H1 (cell line): ENCODE measurements at regions not wholly inside any gene's neighbourhood (a gene's known extent, or its start where the extent isn't known, plus 50 kb on each side); places are given as distances from the start of the nearest gene placed in this dataset.
A peak's percentile ranks its signal among the peaks of the same experiment; 100 is the strongest.

Source experiments
- CTCF ChIA-PET: fragments of 300-600 bp; sonication (Branson Sonifier 250); formaldehyde crosslinking; loops from one replicate; lab custom pipeline; 2021; ENCODE audit not compliant: partially characterized antibody; lab: Charles Lee
- POLR2A ChIA-PET: fragments of 300-600 bp; sonication (Branson Sonifier 250); formaldehyde crosslinking; loops from one replicate; lab custom pipeline; 2021; ENCODE audit warnings: inconsistent platforms; ENCODE audit not compliant: partially characterized antibody; lab: Charles Lee
- DNase-seq, 2 experiments: peaks; one replicate each; pipeline versions ENCODE4 v3.0.0 to v3.0.0-alpha.2; 2010 to 2022; ENCODE audit warnings: low spot score in 2 of 2, low read depth in 1 of 2, mixed read lengths in 1 of 2
- FAIRE-seq: peaks from 2 replicates; lab custom pipeline; 2011; peaks lifted over from hg19 to GRCh38; lab: Jason Lieb, UNC
- H2AFZ ChIP-seq: 2 replicates; pipeline ENCODE4 v1.8.1; 2012; ENCODE audit warnings: low read length, inconsistent platforms
- H2AK5ac ChIP-seq: 2 replicates; pipeline ENCODE4 v1.6.1; 2013; ENCODE audit warnings: low read depth, low read length
- H2BK120ac ChIP-seq: replicated peaks from 2 replicates; pipeline ENCODE3; 2013; ENCODE audit warnings: low read depth, low read length, inconsistent platforms
- H2BK12ac ChIP-seq: 2 replicates; pipeline ENCODE4 v1.6.1; 2013; ENCODE audit warnings: low read depth, low read length
- H2BK15ac ChIP-seq: 2 replicates; pipeline ENCODE4 v1.6.1; 2013; ENCODE audit warnings: low read length
- H2BK20ac ChIP-seq: 2 replicates; pipeline ENCODE4 v1.6.1; 2013; ENCODE audit warnings: low read length
- H2BK5ac ChIP-seq: 2 replicates; pipeline ENCODE4 v1.6.1; 2013; ENCODE audit warnings: low read depth, low read length
- H3K14ac ChIP-seq: 2 replicates; pipeline ENCODE4 v1.6.1; 2013; ENCODE audit warnings: inconsistent platforms; ENCODE audit not compliant: insufficient read length
- H3K18ac ChIP-seq: 2 replicates; pipeline ENCODE4 v1.6.1; 2013; ENCODE audit warnings: low read length; ENCODE audit errors: extremely low read depth
- H3K23ac ChIP-seq: 2 replicates; pipeline ENCODE4 v1.6.1; 2013; ENCODE audit warnings: inconsistent platforms; ENCODE audit not compliant: insufficient read length
- H3K23me2 ChIP-seq: 2 replicates; pipeline ENCODE4 v1.6.1; 2013; ENCODE audit warnings: low read depth, low read length
- H3K27ac ChIP-seq: 2 replicates; pipeline ENCODE4 v1.6.1; 2011; ENCODE audit warnings: low read depth, low read length, inconsistent platforms
- H3K27me3 ChIP-seq, 4 experiments: replicated peaks in 1 of 4; 1 replicate in 1 of 4; 2 replicates in 3 of 4; pipeline versions ENCODE4 v1.6.1 to v1.8.1; 2011 to 2013; ENCODE audit warnings: low read length in 3 of 4, mild to moderate bottlenecking in 3 of 4, inconsistent platforms in 2 of 4, mixed read lengths in 2 of 4, moderate library complexity in 1 of 4; ENCODE audit not compliant: control insufficient read depth in 3 of 4, insufficient read depth in 3 of 4; ENCODE audit errors: extremely low read depth in 1 of 4
- H3K36me3 ChIP-seq, 4 experiments: 2 replicates each; pipeline versions ENCODE4 v1.6.1 to v1.8.1; 2011 to 2013; ENCODE audit warnings: mild to moderate bottlenecking in 4 of 4, low read length in 3 of 4, moderate library complexity in 2 of 4, control low read depth in 1 of 4, inconsistent platforms in 1 of 4; ENCODE audit not compliant: insufficient read depth in 4 of 4, control insufficient read depth in 2 of 4
- H3K4ac ChIP-seq: replicated peaks from 2 replicates; pipeline ENCODE3; 2013; ENCODE audit warnings: low read length, low read depth, mixed read lengths, inconsistent platforms; ENCODE audit not compliant: insufficient read length
- H3K4me1 ChIP-seq, 4 experiments: replicated peaks in 1 of 4; 1 replicate in 1 of 4; 2 replicates in 3 of 4; pipeline versions ENCODE4 v1.6.1 to v1.8.1; 2011 to 2013; ENCODE audit warnings: low read length in 3 of 4, inconsistent platforms in 2 of 4, mixed read lengths in 1 of 4; ENCODE audit not compliant: insufficient read depth in 4 of 4, control insufficient read depth in 3 of 4
- H3K4me2 ChIP-seq, 2 experiments: 2 replicates each; pipeline versions ENCODE4 v1.6.1 to v1.8.1; 2011 to 2013; ENCODE audit warnings: low read depth in 2 of 2, low read length in 2 of 2, control low read depth in 1 of 2, inconsistent platforms in 1 of 2, mild to moderate bottlenecking in 1 of 2; ENCODE audit not compliant: insufficient read depth in 1 of 2
- H3K4me3 ChIP-seq, 4 experiments: fragments of 200-600, 300-600 bp in 1 of 4; sonication (generic), shearing (Covaris generic), sonication (Bioruptor Twin) in 1 of 4; 2 replicates each; pipeline versions ENCODE4 v1.5.1 to v1.8.1; 2011 to 2016; ENCODE audit warnings: low read length in 4 of 4, low read depth in 3 of 4, control low read depth in 2 of 4, inconsistent platforms in 2 of 4, mild to moderate bottlenecking in 2 of 4, mixed read lengths in 1 of 4, moderate library complexity in 1 of 4; ENCODE audit not compliant: insufficient read depth in 2 of 4; ENCODE audit errors: extremely low read depth in 1 of 4
- H3K56ac ChIP-seq: replicated peaks from 2 replicates; pipeline ENCODE3; 2013; ENCODE audit warnings: low read depth, mild to moderate bottlenecking, mixed read lengths, low read length, inconsistent platforms; ENCODE audit not compliant: insufficient read length
- H3K79me1 ChIP-seq: 2 replicates; pipeline ENCODE4 v1.6.1; 2013; ENCODE audit warnings: low read depth, low read length, control low read depth
- H3K79me2 ChIP-seq, 2 experiments: 2 replicates each; pipeline versions ENCODE4 v1.6.1 to v1.8.1; 2012 to 2013; ENCODE audit warnings: low read length in 2 of 2, mild to moderate bottlenecking in 2 of 2, inconsistent platforms in 1 of 2; ENCODE audit not compliant: insufficient read depth in 2 of 2, control insufficient read depth in 1 of 2
- H3K9ac ChIP-seq, 4 experiments: replicated peaks in 1 of 4; 1 replicate in 1 of 4; 2 replicates in 3 of 4; pipeline versions ENCODE4 v1.6.1 to v1.8.1; 2011 to 2013; ENCODE audit warnings: low read depth in 3 of 4, low read length in 3 of 4, control low read depth in 2 of 4, mild to moderate bottlenecking in 2 of 4, moderate library complexity in 2 of 4, inconsistent platforms in 1 of 4; ENCODE audit errors: extremely low read depth in 1 of 4
- H3K9me3 ChIP-seq, 2 experiments: 2 replicates each; pipeline versions ENCODE4 v1.6.1 to v1.8.1; 2012 to 2013; ENCODE audit warnings: mild to moderate bottlenecking in 2 of 2, moderate library complexity in 2 of 2, control low read depth in 1 of 2, inconsistent platforms in 1 of 2, low read depth in 1 of 2, low read length in 1 of 2, mixed read lengths in 1 of 2; ENCODE audit not compliant: insufficient read depth in 2 of 2
- H4K20me1 ChIP-seq, 2 experiments: replicated peaks in 1 of 2; 2 replicates each; pipeline versions ENCODE3 to v1.8.1; 2011 to 2013; ENCODE audit warnings: inconsistent platforms in 2 of 2, low read length in 2 of 2, mild to moderate bottlenecking in 1 of 2; ENCODE audit not compliant: insufficient read depth in 2 of 2, control insufficient read depth in 1 of 2
- H4K5ac ChIP-seq: 2 replicates; pipeline ENCODE4 v1.6.1; 2013; ENCODE audit warnings: low read length, low read depth, mixed read lengths, inconsistent platforms; ENCODE audit not compliant: insufficient read length
- H4K8ac ChIP-seq: 2 replicates; pipeline ENCODE4 v1.8.0; 2013; ENCODE audit warnings: mild to moderate bottlenecking, moderate library complexity, low read length, inconsistent platforms; ENCODE audit not compliant: insufficient read depth; ENCODE audit errors: extremely low read depth
- H4K91ac ChIP-seq: replicated peaks from 2 replicates; pipeline ENCODE3; 2013; ENCODE audit warnings: low read length, mixed read lengths, inconsistent platforms; ENCODE audit not compliant: insufficient read length
- BACH1 ChIP-seq: IDR thresholded peaks from 2 replicates; pipeline ENCODE4 v1.6.1; 2012; ENCODE audit warnings: low read length, improper control_type of control experiment
- CBX5 ChIP-seq: fragments of 300-800, 300-1000 bp; sonication (generic); IDR thresholded peaks from 2 replicates; pipeline ENCODE4 v1.7.1; 2016; ENCODE audit warnings: antibody characterized with exemption, low read length, low read depth
- CHD2 ChIP-seq: IDR thresholded peaks from 2 replicates; pipeline ENCODE4 v1.6.1; 2012; ENCODE audit warnings: low read length, improper control_type of control experiment
- CREB1 ChIP-seq: IDR thresholded peaks from 2 replicates; pipeline ENCODE4 v1.6.1; 2012; ENCODE audit warnings: inconsistent platforms
- EP300 ChIP-seq, 2 experiments: IDR thresholded peaks; 1 replicate in 1 of 2; 2 replicates in 1 of 2; pipeline ENCODE4 v1.6.1; 2011 to 2012; ENCODE audit warnings: low read depth in 2 of 2, low read length in 2 of 2, mild to moderate bottlenecking in 2 of 2, borderline replicate concordance in 1 of 2, inconsistent platforms in 1 of 2, moderate library complexity in 1 of 2
- MAX ChIP-seq: IDR thresholded peaks from 2 replicates; pipeline ENCODE4 v1.6.1; 2012; ENCODE audit warnings: inconsistent platforms
- WGBS, 2 experiments: shearing (Covaris generic) in 1 of 2; methylation state at CpG; one replicate each; pipeline versions ENCODE4 v1.1.6 to v1.1.7; 2013 to 2015; ENCODE audit warnings: low lambda C conversion rate in 2 of 2, mixed read lengths in 2 of 2, inconsistent platforms in 1 of 2, low coverage in 1 of 2, missing lambda C conversion rate in 1 of 2; ENCODE audit not compliant: insufficient replicate concordance in 2 of 2, insufficient coverage in 1 of 2, insufficient read length in 1 of 2; ENCODE audit errors: extremely low coverage in 1 of 2, missing lambda C conversion rate in 1 of 2; 5-methylcytosine and 5-hydroxymethylcytosine counted together

GRCh38 chr2:128668946-128669345 is 350.3 kb upstream of the HS6ST1 start:
- no peak for DNase-seq
- H4K8ac ChIP-seq, result no peak overlapping the region
- H3K56ac ChIP-seq, result no peak overlapping the region
- H2BK20ac ChIP-seq, result no peak overlapping the region
- TF ChIP-seq CBX5, result no peak
- no peak for TF ChIP-seq BACH1
- TF ChIP-seq MAX, result no peak
- TF ChIP-seq CREB1, result no peak
- no peak for TF ChIP-seq CHD2
- no peak for TF ChIP-seq EP300 (IDR thresholded peaks at IDR 0.05; ENCODE audit: borderline replicate concordance in 1 of 2, low read depth in 2 of 2, low read length in 2 of 2)
- ChIA-PET CTCF (interaction anchor here (1.0 kb wide), 1 partner anchor 14 kb away, joined by 3 read pairs; no protein-coding TSS in a partner anchor), POLR2A (no interaction called here)
- no peak overlapping the region for H2BK120ac ChIP-seq
- no peaks in the 10 kb centered on the region for H3K27me3 ChIP-seq
- WGBS, 2 experiments, result 81% methylated on average over 2 of the region's 2 CpGs; no CpG with 5 or more reads in 1 of the 2 experiments
- no peak overlapping the region for H3K4me2 ChIP-seq
- no peaks in the 10 kb centered on the region for H3K23me2 ChIP-seq
- H3K4me1 ChIP-seq, result peaks cover 0 to 5% (median 0%) of the 10 kb centered on the region in 4 experiments; a peak in 4 of 7 replicates
- no peak for FAIRE-seq
- no peak overlapping the region for H4K91ac ChIP-seq
- no peak overlapping the region for H2BK5ac ChIP-seq
- H3K4me3 ChIP-seq, result no peak overlapping the region
- H3K9ac ChIP-seq, result no peak overlapping the region
- H2AK5ac ChIP-seq, result 0 out of 2 replicates have a peak overlapping the region, but pooled peaks have one; percentile 53
- no peaks in the 10 kb centered on the region for H3K79me1 ChIP-seq
- no peak overlapping the region for H2BK12ac ChIP-seq
- H3K79me2 ChIP-seq, result no peaks in the 10 kb centered on the region
- H3K14ac ChIP-seq, result no peak overlapping the region
- H4K20me1 ChIP-seq, result no peaks in the 10 kb centered on the region
- H2AFZ ChIP-seq, result no peak overlapping the region
- peaks cover 0 to 7% of the 10 kb centered on the region in 2 experiments; a peak in 1 of 4 replicates for H3K9me3 ChIP-seq
- no peaks in the 10 kb centered on the region; a peak in 1 of 8 replicates for H3K36me3 ChIP-seq
- H3K4ac ChIP-seq, result no peak overlapping the region
- no peak overlapping the region for H3K23ac ChIP-seq
- H4K5ac ChIP-seq, result no peak overlapping the region
- H2BK15ac ChIP-seq, result no peak overlapping the region
- H3K18ac ChIP-seq, result no peak overlapping the region
- H3K27ac ChIP-seq, result no peak overlapping the region
